Astrocyte of the spinal cord (primary cell): ENCODE measurements at regions not wholly inside any gene's neighbourhood (a gene's known extent, or its start where the extent isn't known, plus 50 kb on each side); places are given as distances from the start of the nearest gene placed in this dataset.

Experiments used
- DNase-seq: peaks from one replicate; pipeline ENCODE4 v3.0.0; 2011; ENCODE audit warnings: low read depth, low spot score
- H3K4me3 ChIP-seq: 2 replicates; pipeline ENCODE4 v1.5.1; 2011; ENCODE audit warnings: low read depth, mild to moderate bottlenecking, low read length, moderate library complexity
- CTCF ChIP-seq: IDR thresholded peaks from 2 replicates; pipeline ENCODE4 v1.5.1; 2012; ENCODE audit warnings: low read depth, mild to moderate bottlenecking, low read length, inconsistent platforms
- in situ Hi-C: cut with HindIII; loops from 2 replicates; pipeline ENCODE4 v1.10.0; 2017; ENCODE audit warnings: low sequenced_read_pairs

GRCh38 chr21:38699048-38699447 lies 106.7 kb upstream of the ETS2 start:
- H3K4me3 ChIP-seq, result no peak overlapping the region

GRCh38 chr21:38702196-38702595 lies 103.5 kb upstream of the ETS2 start:
- in situ Hi-C loops, result no loop called here
- no peak overlapping the region for H3K4me3 ChIP-seq
- DNase-seq, result no peak
- no peak for TF ChIP-seq CTCF

More at GRCh38 chr21:38699048-38699447, 106.7 kb upstream of the ETS2 start:
- peak; percentile 37 for TF ChIP-seq CTCF
- DNase-seq, result no peak
- in situ Hi-C loops, result no loop called here

GRCh38 chr21:38709876-38710275 lies 95.9 kb upstream of the ETS2 start:
- no peak for TF ChIP-seq CTCF
- DNase-seq, result no peak
- no peak overlapping the region for H3K4me3 ChIP-seq
- in situ Hi-C loops, result no loop called here

GRCh38 chr21:38712071-38712470 lies 93.7 kb upstream of the ETS2 start:
- TF ChIP-seq CTCF, result peak; percentile 64
- no peak overlapping the region for H3K4me3 ChIP-seq
- DNase-seq, result peak; percentile 41
- in situ Hi-C loops, result no loop called here

- H3K4me3 ChIP-seq, result no peak overlapping the region
- DNase-seq, result no peak
- in situ Hi-C loops, result no loop called here
- TF ChIP-seq CTCF, result no peak
Measured at GRCh38 chr21:38712664-38713063, 93.1 kb upstream of the ETS2 start.

GRCh38 chr21:38714039-38714817 lies 91.5 kb upstream of the ETS2 start:
- no peak for DNase-seq
- no peak for TF ChIP-seq CTCF
- in situ Hi-C loops, result no loop called here
- no peak overlapping the region for H3K4me3 ChIP-seq
